OCI-LY3 (cell line): ENCODE measurements at regions not wholly inside any gene's neighbourhood (a gene's known extent, or its start where the extent isn't known, plus 50 kb on each side); places are given as distances from the start of the nearest gene placed in this dataset.

Experiments used
- CTCF ChIP-seq: fragments of 200-600, 300-600 bp; sonication (generic); IDR thresholded peaks from 2 replicates; pipeline ENCODE4 v1.5.1; 2014; ENCODE audit warnings: antibody characterized with exemption, low read length, low read depth
- EZH2phosphoT487 ChIP-seq: fragments of 200-600 bp; shearing (Covaris generic); IDR thresholded peaks from 2 replicates; pipeline ENCODE4 v1.6.1; 2018; ENCODE audit warnings: antibody characterized with exemption, mixed run types, low read depth

- no peak for TF ChIP-seq CTCF
- TF ChIP-seq EZH2phosphoT487 = no peak
Measured at GRCh38 chrY:21248591-21248990, 262.5 kb upstream of the RBMY1B start.
